ENCODE measurements at regions not wholly inside any gene's neighbourhood (a gene's known extent, or its start where the extent isn't known, plus 50 kb on each side); places are given as distances from the start of the nearest gene placed in this dataset.
"Not testable (repeated sequence)": the region's sequence is repeated elsewhere in the genome, so short reads cannot be mapped to it uniquely, and the experiment has no call there.

DNA sequence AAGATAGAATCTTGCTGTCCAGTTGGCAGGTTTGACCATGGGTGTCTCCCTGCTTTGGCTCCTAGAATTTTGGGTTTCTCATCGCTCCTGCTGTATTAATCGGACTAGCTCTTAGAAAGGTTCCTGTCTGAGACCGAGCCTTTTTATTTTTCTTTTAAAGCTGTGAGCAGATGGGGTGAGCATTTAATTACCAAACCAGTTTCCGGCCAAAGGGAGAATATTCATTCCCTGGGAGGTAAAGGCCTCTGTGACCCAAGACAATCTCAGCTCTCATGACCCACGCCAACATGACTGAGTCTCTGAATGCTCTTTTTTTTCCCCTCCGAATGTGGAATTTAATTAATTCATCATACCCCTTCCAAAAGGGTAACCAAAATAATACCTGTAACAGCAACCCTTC lies 464.7 kb upstream of the TMEM132C start:
- 92% methylated on average over 6 of the region's 6 CpGs for WGBS
- TF ChIP-seq POLR2A (IDR thresholded peaks at IDR 0.05), result no peak
- no peak for TF ChIP-seq CTCF (IDR thresholded peaks at IDR 0.05)
- TF ChIP-seq POLR2AphosphoS5 (IDR thresholded peaks at IDR 0.05), result no peak

DNA sequence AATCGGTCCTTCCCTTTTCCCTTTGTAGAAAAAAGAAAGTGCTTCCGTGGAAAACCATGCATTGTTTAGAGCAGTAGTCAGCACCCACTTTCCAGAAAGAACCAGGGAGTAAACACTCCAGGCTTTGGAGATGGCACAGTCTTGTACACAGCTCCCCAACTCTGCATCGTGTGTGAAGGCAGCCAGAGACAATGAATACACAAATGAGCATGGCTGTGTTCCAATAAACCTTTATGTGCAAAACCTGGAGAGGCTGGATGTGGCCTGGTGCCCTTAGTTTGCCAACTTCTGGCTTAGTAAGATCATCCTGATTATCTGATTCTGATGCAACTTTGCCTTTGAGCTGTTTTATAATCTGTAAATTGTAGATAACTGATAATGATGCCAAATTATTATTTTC lies 463.4 kb upstream of the TMEM132C start:
- TF ChIP-seq CTCF (IDR thresholded peaks at IDR 0.05) (no peak), POLR2A (IDR thresholded peaks at IDR 0.05) (no peak), POLR2AphosphoS5 (IDR thresholded peaks at IDR 0.05) (no peak)
- no peaks in the 10 kb centered on the region for H3K9me3 ChIP-seq
- H3K27me3 ChIP-seq (replicated peaks; ENCODE audit: insufficient read depth), result no peaks in the 10 kb centered on the region
- DNase-seq (ENCODE audit: low spot score), result no peak
- no peaks in the 10 kb centered on the region for H3K36me3 ChIP-seq
- H3K27ac ChIP-seq, result no peak overlapping the region
- 52% methylated on average over 3 of the region's 3 CpGs for WGBS
- H3K4me3 ChIP-seq, result no peak overlapping the region
- intact Hi-C loops (cut with DNase I), result no loop called here
- no peaks in the 10 kb centered on the region for H3K4me1 ChIP-seq (replicated peaks)

More for the DNA sequence above, 464.7 kb upstream of the TMEM132C start:
- Histone ChIP-seq H3K27me3 (replicated peaks; ENCODE audit: insufficient read depth) (no peaks in the 10 kb centered on the region), H3K36me3 (no peaks in the 10 kb centered on the region), H3K27ac (no peak overlapping the region), H3K4me1 (replicated peaks) (no peaks in the 10 kb centered on the region), H3K9me3 (no peaks in the 10 kb centered on the region), H3K4me3 (no peak overlapping the region)
- intact Hi-C loops (cut with DNase I), result no loop called here
- no peak for DNase-seq (ENCODE audit: low spot score)

GRCh38 chr12:127809275-127809674 lies 457.7 kb upstream of the TMEM132C start:
- TF ChIP-seq POLR2A (IDR thresholded peaks at IDR 0.05), result no peak
- no peak for TF ChIP-seq POLR2AphosphoS5 (IDR thresholded peaks at IDR 0.05)
- TF ChIP-seq CTCF (IDR thresholded peaks at IDR 0.05), result no peak
- H3K27ac ChIP-seq, result no peak overlapping the region
- DNase-seq (ENCODE audit: low spot score), result no peak

GRCh38 chr12:127810041-127810440 lies 456.9 kb upstream of the TMEM132C start:
- no peaks in the 10 kb centered on the region for H3K4me1 ChIP-seq (replicated peaks)
- no peak overlapping the region for H3K4me3 ChIP-seq
- whole genome bisulfite sequencing, result 72% methylated on average over 4 of the region's 4 CpGs
- no peaks in the 10 kb centered on the region for H3K27me3 ChIP-seq (replicated peaks; ENCODE audit: insufficient read depth)
- TF ChIP-seq POLR2A (IDR thresholded peaks at IDR 0.05) (no peak), POLR2AphosphoS5 (IDR thresholded peaks at IDR 0.05) (no peak), CTCF (IDR thresholded peaks at IDR 0.05) (no peak)
- intact Hi-C loops (cut with DNase I), result no loop called here
- no peak overlapping the region for H3K27ac ChIP-seq
- no peaks in the 10 kb centered on the region for H3K36me3 ChIP-seq
- H3K9me3 ChIP-seq, result no peaks in the 10 kb centered on the region
- DNase-seq (ENCODE audit: low spot score), result no peak

More at GRCh38 chr12:127809275-127809674, 457.7 kb upstream of the TMEM132C start:
- no peaks in the 10 kb centered on the region for H3K27me3 ChIP-seq (replicated peaks; ENCODE audit: insufficient read depth)
- intact Hi-C loops (cut with DNase I), result no loop called here
- H3K36me3 ChIP-seq, result no peaks in the 10 kb centered on the region
- no peaks in the 10 kb centered on the region for H3K4me1 ChIP-seq (replicated peaks)
- no peak overlapping the region for H3K4me3 ChIP-seq
- H3K9me3 ChIP-seq, result no peaks in the 10 kb centered on the region
- 45% methylated on average over 1 of the region's 1 CpG for WGBS

DNA sequence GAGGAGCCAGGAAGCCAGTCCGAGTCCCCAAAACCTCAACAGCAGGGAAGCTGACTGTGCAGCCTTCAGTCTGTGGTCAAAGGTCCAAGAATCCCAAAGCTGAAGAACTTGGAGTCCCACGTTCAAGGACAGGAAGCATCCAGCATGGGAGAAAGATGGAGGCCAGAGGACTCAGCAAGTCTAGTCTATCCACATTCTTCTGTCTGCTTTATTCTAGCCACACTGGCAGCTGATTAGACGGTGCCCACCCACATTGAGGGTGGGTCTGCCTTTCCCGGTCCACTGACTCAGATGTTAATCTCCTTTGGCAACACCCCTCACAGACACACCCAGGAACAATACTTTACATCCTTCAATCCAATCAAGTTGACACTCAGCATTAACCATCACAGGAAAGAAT lies 456.5 kb upstream of the TMEM132C start:
- 66% methylated on average over 4 of the region's 4 CpGs for WGBS
- H3K27ac ChIP-seq; H3K27me3 ChIP-seq (replicated peaks; ENCODE audit: insufficient read depth); H3K4me3 ChIP-seq; DNase-seq (ENCODE audit: low spot score); intact Hi-C loops (cut with DNase I); H3K36me3 ChIP-seq; H3K9me3 ChIP-seq; H3K4me1 ChIP-seq (replicated peaks): not testable (repeated sequence)

Measured in prostate gland (tissue), 2 donors.